Endothelial cell of umbilical vein (primary cell): ENCODE measurements at regions not wholly inside any gene's neighbourhood (a gene's known extent, or its start where the extent isn't known, plus 50 kb on each side); places are given as distances from the start of the nearest gene placed in this dataset.

ENCODE experiments used
- MYC ChIP-seq: IDR thresholded peaks from one replicate; pipeline ENCODE4 v1.6.1; 2011; ENCODE audit warnings: mild to moderate bottlenecking, low read depth, low read length
- TF ChIP-seq, protein P1 (sequence below): IDR thresholded peaks from 2 replicates; pipeline ENCODE4 v1.6.1; 2011; ENCODE audit not compliant: insufficient read depth, insufficient read length

DNA sequence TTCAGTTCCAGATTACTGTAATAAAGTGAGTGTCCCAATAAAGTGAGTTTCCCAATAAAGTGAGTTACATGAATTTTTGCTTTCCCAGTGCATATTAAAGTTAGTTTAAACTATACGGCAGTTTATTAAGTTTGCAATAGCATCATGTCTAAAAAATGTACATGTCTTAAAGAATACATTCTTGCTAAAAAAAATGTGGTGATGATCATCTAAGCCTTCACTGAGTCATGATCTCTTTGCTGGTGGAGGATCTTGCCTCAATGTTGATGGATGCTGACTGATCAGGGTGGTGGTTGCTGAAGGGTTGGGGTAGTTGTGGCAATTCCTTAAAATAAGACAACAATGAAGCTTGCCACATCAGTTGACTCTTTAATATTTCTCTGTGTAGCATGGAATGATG is 664.2 kb downstream of the TDRD15 start:
- TF ChIP-seq MYC = no peak
- TF ChIP-seq, protein P1, sequence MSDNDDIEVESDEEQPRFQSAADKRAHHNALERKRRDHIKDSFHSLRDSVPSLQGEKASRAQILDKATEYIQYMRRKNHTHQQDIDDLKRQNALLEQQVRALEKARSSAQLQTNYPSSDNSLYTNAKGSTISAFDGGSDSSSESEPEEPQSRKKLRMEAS = no peak
